C4-2B (cell line): ENCODE measurements at regions not wholly inside any gene's neighbourhood (a gene's known extent, or its start where the extent isn't known, plus 50 kb on each side); places are given as distances from the start of the nearest gene placed in this dataset.

ENCODE experiments used
- ZFX ChIP-seq: fragments of 450-650 bp; IDR thresholded peaks from 2 replicates; pipeline ENCODE4 v1.6.1; 2017
- TF ChIP-seq, protein P1 (sequence below): fragments of 450-650 bp; conservative IDR thresholded peaks from 2 replicates; pipeline ENCODE4 v1.5.1; 2017; ENCODE audit warnings: mild to moderate bottlenecking

DNA sequence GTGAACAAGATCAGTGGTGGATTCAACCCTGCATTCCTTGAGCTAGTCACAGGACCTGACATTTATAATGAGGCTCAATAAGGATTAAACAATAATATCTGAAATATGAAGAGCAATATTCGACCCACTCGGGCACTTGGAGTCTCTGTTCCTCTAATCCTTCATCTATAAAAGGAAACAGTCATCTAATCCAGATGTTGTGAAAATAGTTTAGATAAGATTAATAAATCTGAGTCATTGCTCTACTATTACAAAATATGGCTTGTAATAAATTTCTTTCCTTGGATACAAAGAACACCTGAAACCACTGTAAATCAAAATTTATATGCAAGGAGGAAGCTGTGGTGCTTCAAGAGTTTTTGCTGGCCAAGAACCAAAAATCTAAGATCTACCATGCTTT lies 846.9 kb upstream of the ACVR2A start:
- TF ChIP-seq, protein P1, sequence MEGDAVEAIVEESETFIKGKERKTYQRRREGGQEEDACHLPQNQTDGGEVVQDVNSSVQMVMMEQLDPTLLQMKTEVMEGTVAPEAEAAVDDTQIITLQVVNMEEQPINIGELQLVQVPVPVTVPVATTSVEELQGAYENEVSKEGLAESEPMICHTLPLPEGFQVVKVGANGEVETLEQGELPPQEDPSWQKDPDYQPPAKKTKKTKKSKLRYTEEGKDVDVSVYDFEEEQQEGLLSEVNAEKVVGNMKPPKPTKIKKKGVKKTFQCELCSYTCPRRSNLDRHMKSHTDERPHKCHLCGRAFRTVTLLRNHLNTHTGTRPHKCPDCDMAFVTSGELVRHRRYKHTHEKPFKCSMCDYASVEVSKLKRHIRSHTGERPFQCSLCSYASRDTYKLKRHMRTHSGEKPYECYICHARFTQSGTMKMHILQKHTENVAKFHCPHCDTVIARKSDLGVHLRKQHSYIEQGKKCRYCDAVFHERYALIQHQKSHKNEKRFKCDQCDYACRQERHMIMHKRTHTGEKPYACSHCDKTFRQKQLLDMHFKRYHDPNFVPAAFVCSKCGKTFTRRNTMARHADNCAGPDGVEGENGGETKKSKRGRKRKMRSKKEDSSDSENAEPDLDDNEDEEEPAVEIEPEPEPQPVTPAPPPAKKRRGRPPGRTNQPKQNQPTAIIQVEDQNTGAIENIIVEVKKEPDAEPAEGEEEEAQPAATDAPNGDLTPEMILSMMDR: no peak
- no peak for TF ChIP-seq ZFX
